GM12891 (cell line): ENCODE measurements at regions not wholly inside any gene's neighbourhood (a gene's known extent, or its start where the extent isn't known, plus 50 kb on each side); places are given as distances from the start of the nearest gene placed in this dataset.

Source experiments
- POLR2A ChIP-seq: IDR thresholded peaks from 2 replicates; pipeline ENCODE4 v1.6.1; 2011; ENCODE audit warnings: low read depth, low read length, control low read depth
- POLR2AphosphoS5 ChIP-seq: IDR thresholded peaks from 2 replicates; pipeline ENCODE4 v1.6.1; 2011; ENCODE audit warnings: low read depth, low read length, control low read depth
- SPI1 ChIP-seq: IDR thresholded peaks from 2 replicates; pipeline ENCODE4 v1.6.1; 2011; ENCODE audit warnings: low read depth, low read length, control low read depth

DNA sequence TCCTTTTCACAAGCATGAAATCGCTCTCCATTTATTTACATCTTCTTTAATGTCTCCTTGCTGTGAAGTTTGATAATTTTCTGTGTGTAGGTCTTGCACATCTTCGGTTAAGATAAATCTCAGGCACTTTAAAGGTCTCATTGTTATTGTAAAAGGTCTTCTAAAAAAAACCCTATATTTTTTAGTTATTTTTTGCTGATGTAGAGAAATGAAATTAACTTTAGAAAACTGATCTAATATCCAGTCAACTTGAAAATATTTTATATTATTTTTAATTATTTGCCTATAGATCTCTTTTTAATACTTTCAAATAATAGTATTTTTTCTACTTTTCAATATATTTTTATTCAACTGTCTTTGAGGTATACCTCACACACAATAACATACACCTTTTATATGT is 169.4 kb downstream of the INSIG2 start:
- TF ChIP-seq POLR2A (no peak), POLR2AphosphoS5 (no peak), SPI1 (no peak)
